GM18498 (cell line): ENCODE measurements at regions not wholly inside any gene's neighbourhood (a gene's known extent, or its start where the extent isn't known, plus 50 kb on each side); places are given as distances from the start of the nearest gene placed in this dataset.

ENCODE experiments used
- ATAC-seq: cut with Tn5 transposase; IDR thresholded peaks from one replicate; pipeline ENCODE4 v1.9.1; 2021; ENCODE audit warnings: mild to moderate bottlenecking, moderate library complexity; ENCODE audit not compliant: unreplicated experiment

- ATAC-seq = no peak
Measured at GRCh38 chr1:201609661-201610318, 70.9 kb downstream of the NAV1 start.

DNA sequence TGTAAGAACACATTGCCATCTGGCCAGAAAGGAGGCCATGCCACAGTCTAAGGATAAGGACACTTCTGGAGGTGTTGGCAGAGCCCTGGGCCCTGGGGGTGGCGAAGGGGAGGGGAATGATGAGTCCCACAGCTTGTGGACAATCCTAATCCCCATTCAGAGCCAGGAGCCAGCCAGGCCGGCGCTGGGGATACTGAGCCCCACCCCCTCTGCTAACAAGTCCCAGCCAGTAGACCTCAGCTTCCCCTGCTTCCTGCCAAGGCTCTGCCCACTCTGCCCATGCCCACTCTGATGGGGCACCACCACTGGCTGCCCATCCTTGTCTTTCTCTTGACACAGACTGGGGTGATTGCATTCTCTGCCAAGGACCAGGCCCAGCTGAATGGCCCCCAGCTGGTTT is 71.9 kb downstream of the NAV1 start:
- ATAC-seq = no peak

DNA sequence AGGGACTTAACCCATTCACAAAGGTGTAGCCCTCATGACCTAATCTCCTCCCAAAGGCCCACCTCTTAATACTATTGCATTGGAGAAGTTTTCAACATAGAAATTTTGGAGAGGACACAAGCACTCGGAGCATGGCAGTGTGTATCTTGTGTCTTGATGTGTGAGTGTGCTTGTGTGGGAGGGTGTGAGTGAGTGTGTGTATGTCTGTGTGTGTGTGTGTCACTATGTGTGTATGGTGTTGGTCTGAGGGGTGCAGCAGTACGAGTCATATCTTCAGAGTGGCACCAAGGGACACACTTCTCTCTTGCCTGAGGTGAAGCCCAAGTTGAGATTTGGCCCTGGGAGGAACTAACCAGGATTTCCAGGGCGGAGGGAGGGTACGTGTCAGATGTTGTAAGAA is 73.7 kb downstream of the NAV1 start:
- ATAC-seq = no peak

- ATAC-seq = no peak
Measured at GRCh38 chr1:201614262-201615015, 75.5 kb downstream of the NAV1 start.

- no peak for ATAC-seq
Measured at GRCh38 chr1:201617157-201617556, 78.2 kb downstream of the NAV1 start.

DNA sequence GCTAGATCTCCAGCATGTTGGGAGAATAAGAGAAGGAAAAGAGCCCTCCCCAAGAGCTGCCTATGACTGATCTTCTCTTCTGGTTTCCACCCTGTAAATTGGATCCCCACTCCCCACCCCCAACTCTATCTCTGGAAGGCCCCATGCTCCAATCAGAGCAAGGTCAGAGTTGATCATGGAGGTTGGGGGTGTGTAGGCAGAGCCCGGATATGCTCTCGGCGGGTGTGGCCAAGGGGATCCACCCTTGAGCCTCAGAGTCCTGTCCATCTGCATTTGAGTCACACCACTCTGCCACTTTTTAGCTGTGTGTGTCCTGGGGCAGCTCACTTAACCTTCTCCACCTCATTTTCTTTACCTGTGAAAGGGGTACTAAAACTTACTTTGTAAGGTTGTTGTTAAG is 79.5 kb downstream of the NAV1 start:
- ATAC-seq = no peak

- no peak for ATAC-seq
Measured at GRCh38 chr1:201618905-201619304, 80.0 kb downstream of the NAV1 start.

DNA sequence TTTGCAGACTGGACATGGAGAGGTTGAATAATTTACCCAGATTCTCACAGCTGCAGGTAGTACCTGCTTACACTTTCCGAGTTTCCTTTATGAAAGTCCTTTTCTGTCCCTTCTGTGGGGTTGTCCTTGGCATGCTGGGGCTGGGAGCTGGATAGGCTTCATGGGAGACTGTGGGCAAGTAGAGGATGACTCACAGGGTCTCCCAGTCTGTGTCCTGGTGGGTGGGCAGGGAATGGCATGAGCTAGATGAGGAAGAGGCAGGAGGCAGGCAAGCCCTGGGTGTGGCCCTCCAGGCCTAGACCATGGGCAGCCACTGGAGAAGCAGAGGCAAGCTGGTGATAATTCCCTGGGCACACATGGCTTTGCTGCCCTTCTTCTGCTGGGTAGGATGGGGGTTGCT is 80.6 kb downstream of the NAV1 start:
- ATAC-seq = no peak

GRCh38 chr1:201622353-201622752 is 83.4 kb downstream of the NAV1 start:
- ATAC-seq = no peak

- no peak for ATAC-seq
Measured at GRCh38 chr1:201622824-201623223, 83.9 kb downstream of the NAV1 start.

- no peak for ATAC-seq
Measured at GRCh38 chr1:201624741-201625225, 85.9 kb downstream of the NAV1 start.

DNA sequence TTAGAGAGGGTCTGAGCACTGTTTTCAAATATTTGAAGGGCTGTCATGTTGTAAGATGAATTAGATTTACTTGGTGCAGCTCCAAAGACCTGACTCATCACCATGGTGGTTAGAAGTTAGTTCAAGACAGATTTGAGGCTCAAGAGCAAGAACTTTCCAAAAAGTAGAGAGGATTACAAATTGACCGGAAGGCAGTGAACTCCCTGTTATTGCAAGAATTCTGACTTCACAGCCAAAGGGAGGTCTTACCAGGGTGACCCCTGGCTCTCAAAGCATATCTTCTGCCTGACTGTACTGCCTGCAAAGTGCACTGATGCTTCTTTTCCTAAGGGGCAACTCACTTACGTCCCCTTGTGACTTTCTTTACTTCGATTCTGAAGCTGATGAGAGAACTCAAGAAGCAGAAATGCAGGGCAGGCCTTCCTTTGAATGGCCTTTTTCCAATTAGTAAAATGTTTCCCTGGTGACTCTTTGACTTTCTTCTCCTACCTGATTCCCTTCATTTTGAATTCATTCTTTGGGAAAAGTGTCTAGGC is 86.4 kb downstream of the NAV1 start:
- ATAC-seq = no peak

DNA sequence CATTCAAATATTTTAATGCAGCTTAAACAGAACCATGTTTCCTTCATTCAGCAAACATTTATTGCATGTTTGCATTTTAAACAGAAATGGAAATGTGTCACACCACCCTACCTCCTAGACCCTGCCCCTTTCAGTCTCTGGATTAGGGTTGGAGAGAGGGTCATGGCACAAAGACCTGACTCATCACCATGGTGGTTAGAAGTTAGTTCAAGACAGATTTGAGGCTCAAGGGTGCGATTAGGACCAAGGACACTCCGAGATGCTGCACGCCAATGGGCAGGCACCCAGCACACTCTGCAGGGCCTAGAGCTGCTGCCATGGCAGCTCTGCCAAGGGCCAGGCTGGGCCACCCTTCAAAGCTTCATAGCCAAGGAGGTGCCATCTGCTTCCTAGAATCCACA is 86.9 kb downstream of the NAV1 start:
- ATAC-seq = no peak

DNA sequence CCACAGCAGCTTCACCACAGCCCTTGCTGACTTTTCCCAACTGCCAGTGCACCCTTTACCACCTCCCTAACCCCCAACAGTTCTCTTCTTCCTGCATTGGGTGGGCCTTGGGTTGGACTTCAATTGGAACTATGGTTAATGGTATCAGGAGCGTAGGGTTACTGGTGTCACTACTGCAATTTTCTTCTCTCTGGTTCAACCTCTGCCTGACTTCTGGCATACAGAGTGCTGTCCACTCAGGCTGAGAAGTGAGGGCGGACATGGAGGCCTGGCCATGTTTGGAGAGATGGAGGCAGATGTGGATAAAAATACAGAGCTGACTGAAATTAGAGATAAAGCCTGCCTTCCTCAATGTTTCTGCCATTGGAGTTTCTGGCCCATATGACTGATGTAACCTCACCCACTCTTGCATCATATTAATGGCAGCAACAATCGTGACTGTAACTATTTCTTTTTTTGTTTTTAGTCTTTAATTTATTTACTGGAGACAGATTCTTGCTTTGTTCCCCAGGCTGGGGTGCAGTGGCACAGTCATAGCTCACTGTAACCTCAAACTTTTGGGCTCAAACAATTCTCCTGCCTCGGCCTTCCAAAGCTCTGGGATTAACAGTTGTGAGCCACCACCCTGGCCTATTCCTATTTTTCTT is 87.8 kb downstream of the NAV1 start:
- no peak for ATAC-seq

DNA sequence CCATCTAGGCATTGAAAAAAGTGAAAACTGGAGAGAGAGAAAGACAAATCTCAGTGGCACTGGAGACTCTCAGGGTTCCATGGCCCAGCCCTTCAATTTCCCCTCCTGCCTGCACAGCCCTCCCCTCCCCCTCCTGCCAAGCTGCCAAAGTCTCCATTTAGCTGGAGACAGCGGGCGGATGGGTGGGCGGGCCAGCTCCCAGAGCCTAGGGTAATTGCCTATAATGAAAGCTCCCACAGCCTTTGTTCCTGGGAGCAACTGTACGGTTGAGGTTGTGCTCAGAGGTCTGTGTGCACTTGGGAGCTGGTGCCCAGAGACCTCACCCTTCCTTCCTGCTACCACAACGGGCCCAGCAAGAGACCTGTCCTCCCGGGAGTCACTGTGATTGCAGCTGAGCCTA is 89.6 kb downstream of the NAV1 start:
- ATAC-seq = no peak

- ATAC-seq = no peak
Measured at GRCh38 chr1:201630582-201630981, 91.7 kb downstream of the NAV1 start.

- ATAC-seq = no peak
Measured at GRCh38 chr1:201631037-201631436, 92.1 kb downstream of the NAV1 start.

DNA sequence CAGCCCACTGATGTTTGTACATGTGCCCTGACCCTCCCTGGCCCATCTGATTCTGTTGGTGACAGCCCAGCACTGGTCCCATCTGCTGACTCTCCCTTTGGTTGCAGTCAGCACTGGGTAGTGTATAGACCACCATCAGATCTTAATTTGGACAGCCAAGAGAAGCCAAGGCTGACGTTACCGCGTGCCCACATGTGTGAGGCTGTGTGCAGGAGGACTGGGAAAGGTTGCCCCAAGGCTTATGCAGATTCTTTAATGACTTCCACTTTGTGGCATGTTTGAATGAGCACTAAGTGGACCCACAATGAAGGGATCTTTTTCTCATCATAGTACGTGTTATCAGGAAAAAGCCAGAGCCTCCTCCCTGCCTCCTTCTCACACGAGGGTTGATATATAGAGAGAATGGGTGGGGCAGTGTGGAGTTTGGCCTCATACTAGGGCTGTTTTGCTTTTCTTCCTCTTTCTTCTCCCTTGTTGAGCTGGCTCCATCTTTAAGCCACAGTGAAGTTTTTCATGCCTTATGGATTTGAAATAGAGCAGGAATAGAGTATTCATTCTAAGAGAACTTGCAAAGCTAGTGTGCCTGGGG is 93.5 kb downstream of the NAV1 start:
- no peak for ATAC-seq

GRCh38 chr1:201633297-201633696 is 94.4 kb downstream of the NAV1 start:
- no peak for ATAC-seq

DNA sequence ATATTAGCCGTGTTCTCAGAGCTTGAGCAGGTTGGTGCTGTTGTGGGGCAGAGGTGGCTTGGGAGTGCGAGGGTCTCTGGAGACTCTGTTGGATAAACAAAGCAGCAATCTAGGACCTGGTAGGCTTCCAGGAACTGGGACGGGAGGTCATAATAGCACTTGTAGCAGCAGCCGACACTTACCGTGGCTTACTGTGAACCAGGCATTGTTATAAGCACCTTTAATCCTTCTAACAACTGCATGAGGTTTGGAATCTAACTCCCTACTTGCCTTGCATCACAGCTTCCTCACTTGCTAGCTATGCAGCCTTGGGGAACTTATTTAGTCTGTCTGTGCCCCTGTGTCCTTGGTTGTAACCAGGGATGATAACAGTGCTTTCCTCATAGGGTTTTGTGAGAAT is 94.9 kb downstream of the NAV1 start:
- ATAC-seq = no peak

DNA sequence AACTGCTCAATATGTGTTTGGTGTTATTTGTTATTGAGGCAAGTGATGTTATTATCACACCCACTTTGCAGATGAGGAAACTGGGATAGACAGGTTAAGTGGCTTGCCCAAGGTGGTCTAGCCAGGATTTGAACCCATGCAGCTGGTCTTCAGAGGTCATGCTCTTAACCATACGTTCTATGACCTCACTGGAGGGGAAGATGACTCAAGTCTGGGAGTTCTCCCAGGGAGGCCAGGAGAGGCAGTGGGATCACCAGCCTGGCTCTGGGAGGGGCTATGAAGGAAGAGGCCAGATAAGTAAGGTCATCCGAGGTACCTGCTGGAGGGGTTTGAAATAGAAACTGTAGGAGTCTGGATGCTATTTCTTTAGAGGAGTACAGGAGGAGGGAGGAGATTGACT is 95.3 kb downstream of the NAV1 start:
- no peak for ATAC-seq
